MM.1S (cell line): ENCODE measurements at regions not wholly inside any gene's neighbourhood (a gene's known extent, or its start where the extent isn't known, plus 50 kb on each side); places are given as distances from the start of the nearest gene placed in this dataset.

Experiments
- DNase-seq: peaks from one replicate; pipeline ENCODE4 v3.0.0-alpha.2; 2015
- H2AFZ ChIP-seq: fragments of 300-600 bp; sonication (generic); 2 replicates; pipeline ENCODE4 v1.6.0; 2016; ENCODE audit warnings: antibody characterized with exemption, low read length
- H3F3A ChIP-seq: fragments of 300-600 bp; sonication (generic); 2 replicates; pipeline ENCODE4 v1.6.1; 2016; ENCODE audit warnings: mild to moderate bottlenecking, antibody characterized with exemption, low read length, moderate library complexity, mixed read lengths; ENCODE audit not compliant: insufficient read depth
- H3K27ac ChIP-seq: fragments of 300-600 bp; sonication (generic); 2 replicates; pipeline ENCODE4 v1.5.1; 2016; ENCODE audit warnings: mild to moderate bottlenecking, low read length
- H3K27me3 ChIP-seq: fragments of 300-600 bp; sonication (generic); replicated peaks from 2 replicates; pipeline ENCODE4 v1.6.0; 2016; ENCODE audit warnings: low read length; ENCODE audit not compliant: insufficient read depth
- H3K36me3 ChIP-seq: fragments of 300-600 bp; sonication (generic); replicated peaks from 2 replicates; pipeline ENCODE4 v1.6.1; 2016; ENCODE audit warnings: mild to moderate bottlenecking, low read length, mixed read lengths; ENCODE audit not compliant: insufficient read depth
- H3K4me1 ChIP-seq: fragments of 300-600 bp; sonication (generic); 2 replicates; pipeline ENCODE4 v1.6.1; 2016; ENCODE audit warnings: low read length, mixed read lengths
- H3K4me2 ChIP-seq: fragments of 300-600 bp; sonication (generic); 2 replicates; pipeline ENCODE4 v1.6.0; 2016; ENCODE audit warnings: low read depth, low read length
- H3K4me3 ChIP-seq: fragments of 300-600 bp; sonication (generic); 2 replicates; pipeline ENCODE4 v1.5.1; 2016; ENCODE audit warnings: low read length, mixed read lengths
- H3K79me2 ChIP-seq: fragments of 300-600 bp; sonication (generic); 2 replicates; pipeline ENCODE4 v1.6.1; 2016; ENCODE audit warnings: mixed run types, low read length, mixed read lengths
- H3K9ac ChIP-seq: fragments of 300-600 bp; sonication (generic); 2 replicates; pipeline ENCODE4 v1.6.1; 2016; ENCODE audit warnings: low read length, mixed read lengths
- H3K9me2 ChIP-seq: fragments of 300-600 bp; sonication (generic); replicated peaks from 2 replicates; pipeline ENCODE4 v1.6.1; 2016; ENCODE audit warnings: mild to moderate bottlenecking, low read length, mixed read lengths; ENCODE audit not compliant: insufficient read depth
- H3K9me3 ChIP-seq: fragments of 300-600 bp; sonication (generic); replicated peaks from 2 replicates; pipeline ENCODE4 v1.6.1; 2016; ENCODE audit warnings: mild to moderate bottlenecking, low read length, mixed read lengths; ENCODE audit not compliant: insufficient read depth
- H4K20me1 ChIP-seq: fragments of 300-600 bp; sonication (generic); 2 replicates; pipeline ENCODE4 v1.6.1; 2016; ENCODE audit warnings: mild to moderate bottlenecking, low read length, moderate library complexity, mixed read lengths; ENCODE audit not compliant: insufficient read depth
- CTCF ChIP-seq: fragments of 300-600 bp; sonication (generic); IDR thresholded peaks from 2 replicates; pipeline ENCODE4 v1.5.1; 2016; ENCODE audit warnings: antibody characterized with exemption, low read length, mixed read lengths
- EZH2 ChIP-seq: fragments of 300-600 bp; sonication (generic); optimal IDR thresholded peaks from 2 replicates; pipeline ENCODE3; 2017; ENCODE audit warnings: low read depth, mild to moderate bottlenecking, antibody characterized with exemption, low read length, mixed read lengths
- EZH2phosphoT487 ChIP-seq: fragments of 300-600 bp; sonication (generic); IDR thresholded peaks from 2 replicates; pipeline ENCODE4 v1.6.1; 2018; ENCODE audit warnings: antibody characterized with exemption, low read length

GRCh38 chr6:47112317-47112716 is 70.2 kb upstream of the ADGRF1 start:
- Histone ChIP-seq H3K9me2 (no peaks in the 10 kb centered on the region), H3K4me2 (no peak overlapping the region), H3K9me3 (no peaks in the 10 kb centered on the region), H3K4me3 (no peak overlapping the region), H3K36me3 (no peaks in the 10 kb centered on the region), H3K27ac (no peak overlapping the region), H4K20me1 (no peaks in the 10 kb centered on the region), H3K27me3 (no peaks in the 10 kb centered on the region), H3K9ac (no peak overlapping the region), H3K4me1 (no peaks in the 10 kb centered on the region), H2AFZ (no peak overlapping the region), H3K79me2 (no peaks in the 10 kb centered on the region), H3F3A (no peaks in the 10 kb centered on the region)
- TF ChIP-seq EZH2 (no peak), EZH2phosphoT487 (no peak), CTCF (no peak)
- DNase-seq = no peak

GRCh38 chr6:47111685-47112084 is 69.6 kb upstream of the ADGRF1 start:
- no peak for DNase-seq
- H3K9me3 ChIP-seq = no peaks in the 10 kb centered on the region
- no peaks in the 10 kb centered on the region for H3K9me2 ChIP-seq
- H3K79me2 ChIP-seq = no peaks in the 10 kb centered on the region
- no peaks in the 10 kb centered on the region for H3K36me3 ChIP-seq
- H3K27ac ChIP-seq = no peak overlapping the region
- H3K27me3 ChIP-seq = no peaks in the 10 kb centered on the region
- H3K4me3 ChIP-seq = no peak overlapping the region
- no peak overlapping the region for H3K9ac ChIP-seq
- TF ChIP-seq CTCF (no peak), EZH2phosphoT487 (no peak), EZH2 (no peak)
- no peaks in the 10 kb centered on the region for H3K4me1 ChIP-seq
- H3K4me2 ChIP-seq = no peak overlapping the region
- no peak overlapping the region for H2AFZ ChIP-seq
- H3F3A ChIP-seq = no peaks in the 10 kb centered on the region
- no peaks in the 10 kb centered on the region for H4K20me1 ChIP-seq

GRCh38 chr6:47109281-47109680 is 67.1 kb upstream of the ADGRF1 start:
- no peak overlapping the region for H3K4me2 ChIP-seq
- H3K79me2 ChIP-seq = no peaks in the 10 kb centered on the region
- H3K27ac ChIP-seq = no peak overlapping the region
- no peak for DNase-seq
- H3K27me3 ChIP-seq = no peaks in the 10 kb centered on the region
- TF ChIP-seq CTCF (no peak), EZH2phosphoT487 (no peak), EZH2 (no peak)
- no peaks in the 10 kb centered on the region for H4K20me1 ChIP-seq
- H3K9me3 ChIP-seq = no peaks in the 10 kb centered on the region
- no peak overlapping the region for H3K4me3 ChIP-seq
- no peaks in the 10 kb centered on the region for H3F3A ChIP-seq
- no peak overlapping the region for H3K9ac ChIP-seq
- H2AFZ ChIP-seq = no peak overlapping the region
- H3K9me2 ChIP-seq = no peaks in the 10 kb centered on the region
- no peaks in the 10 kb centered on the region for H3K4me1 ChIP-seq
- no peaks in the 10 kb centered on the region for H3K36me3 ChIP-seq
